B cell (primary cell): ENCODE measurements at regions not wholly inside any gene's neighbourhood (a gene's known extent, or its start where the extent isn't known, plus 50 kb on each side); places are given as distances from the start of the nearest gene placed in this dataset.

Experiments
- EZH2 ChIP-seq: IDR thresholded peaks from 2 replicates; pipeline ENCODE4 v1.6.1; 2012; ENCODE audit warnings: borderline replicate concordance, low read depth, mild to moderate bottlenecking, moderate library complexity, low read length; ENCODE audit not compliant: insufficient read depth, poor library complexity, severe bottlenecking
- TF ChIP-seq, protein P1 (sequence below): fragments of 200-600 bp; IDR thresholded peaks from one replicate; pipeline ENCODE4 v1.8.0; 2022; ENCODE audit warnings: antibody characterized with exemption, mild to moderate bottlenecking

DNA sequence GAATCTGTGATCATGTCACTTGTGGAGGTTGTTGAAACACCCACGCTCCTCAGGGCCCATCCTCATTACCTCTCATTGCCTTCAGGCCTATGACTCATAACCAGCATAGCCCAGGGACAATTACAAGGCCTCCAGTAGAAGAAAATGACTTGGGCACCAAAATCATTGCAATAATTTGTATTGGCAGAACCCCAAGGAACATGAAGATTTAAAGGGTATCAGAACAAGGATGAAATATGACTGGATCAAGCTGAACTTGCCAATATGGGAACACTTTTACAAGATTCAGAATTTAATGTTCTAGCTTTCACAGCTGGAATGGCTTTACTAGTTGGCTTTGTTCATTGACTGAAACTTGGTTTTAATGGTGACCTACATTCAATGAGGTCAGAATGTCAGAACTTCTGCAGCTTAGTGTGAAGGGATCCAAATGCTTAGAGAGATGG lies 156.4 kb downstream of the COPS8 start:
- no peak for TF ChIP-seq EZH2
- TF ChIP-seq, protein P1, sequence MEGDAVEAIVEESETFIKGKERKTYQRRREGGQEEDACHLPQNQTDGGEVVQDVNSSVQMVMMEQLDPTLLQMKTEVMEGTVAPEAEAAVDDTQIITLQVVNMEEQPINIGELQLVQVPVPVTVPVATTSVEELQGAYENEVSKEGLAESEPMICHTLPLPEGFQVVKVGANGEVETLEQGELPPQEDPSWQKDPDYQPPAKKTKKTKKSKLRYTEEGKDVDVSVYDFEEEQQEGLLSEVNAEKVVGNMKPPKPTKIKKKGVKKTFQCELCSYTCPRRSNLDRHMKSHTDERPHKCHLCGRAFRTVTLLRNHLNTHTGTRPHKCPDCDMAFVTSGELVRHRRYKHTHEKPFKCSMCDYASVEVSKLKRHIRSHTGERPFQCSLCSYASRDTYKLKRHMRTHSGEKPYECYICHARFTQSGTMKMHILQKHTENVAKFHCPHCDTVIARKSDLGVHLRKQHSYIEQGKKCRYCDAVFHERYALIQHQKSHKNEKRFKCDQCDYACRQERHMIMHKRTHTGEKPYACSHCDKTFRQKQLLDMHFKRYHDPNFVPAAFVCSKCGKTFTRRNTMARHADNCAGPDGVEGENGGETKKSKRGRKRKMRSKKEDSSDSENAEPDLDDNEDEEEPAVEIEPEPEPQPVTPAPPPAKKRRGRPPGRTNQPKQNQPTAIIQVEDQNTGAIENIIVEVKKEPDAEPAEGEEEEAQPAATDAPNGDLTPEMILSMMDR: no peak
